Endothelial cell of umbilical vein (primary cell): ENCODE measurements at regions not wholly inside any gene's neighbourhood (a gene's known extent, or its start where the extent isn't known, plus 50 kb on each side); places are given as distances from the start of the nearest gene placed in this dataset.

Experiments
- BruUV-seq: library from RNA; stranded (reverse); fragments of 400-500 nt; replicated peaks from 2 replicates; lab custom pipeline; 2021; lab: Mats Ljungman, UMichigan
- CTCF ChIA-PET: fragments of 300-600, 350-600 bp; sonication (Branson Sonifier 250); formaldehyde crosslinking; loops from one replicate; lab custom pipeline; 2021; ENCODE audit warnings: antibody characterized with exemption, inconsistent platforms; lab: Charles Lee
- POLR2A ChIA-PET: fragments of 300-600, 350-600 bp; sonication (Branson Sonifier 250); formaldehyde crosslinking; loops from one replicate; lab custom pipeline; 2021; ENCODE audit warnings: antibody characterized with exemption, inconsistent platforms; lab: Charles Lee
- DNase-seq: peaks from one replicate; pipeline ENCODE4 v3.0.0-alpha.2; 2011; ENCODE audit warnings: low read depth, low spot score
- FAIRE-seq: peaks from 2 replicates; lab custom pipeline; 2011; peaks lifted over from hg19 to GRCh38; lab: Jason Lieb, UNC
- H2AFZ ChIP-seq: 2 replicates; pipeline ENCODE4 v1.6.0; 2012; ENCODE audit warnings: low read depth, low read length, control low read depth, inconsistent platforms
- H3K27ac ChIP-seq: 2 replicates; pipeline ENCODE4 v1.5.1; 2011; ENCODE audit warnings: low read depth, mild to moderate bottlenecking, control low read depth, low read length, moderate library complexity; ENCODE audit not compliant: insufficient read depth
- H3K27me3 ChIP-seq, 2 experiments: 2 replicates each; pipeline versions ENCODE4 v1.6.0 to v1.6.1; 2011; ENCODE audit warnings: low read length in 2 of 2, mixed read lengths in 1 of 2; ENCODE audit not compliant: control insufficient read depth in 2 of 2, insufficient read depth in 2 of 2
- H3K36me3 ChIP-seq, 2 experiments: 2 replicates in 1 of 2; 3 replicates in 1 of 2; pipeline ENCODE4 v1.5.1; 2011; ENCODE audit warnings: low read length in 2 of 2, mild to moderate bottlenecking in 1 of 2, moderate library complexity in 1 of 2; ENCODE audit not compliant: control insufficient read depth in 2 of 2, insufficient read depth in 2 of 2; ENCODE audit errors: extremely low read depth in 1 of 2
- H3K4me1 ChIP-seq: 3 replicates; pipeline ENCODE4 v1.5.1; 2011; ENCODE audit warnings: mild to moderate bottlenecking, low read length; ENCODE audit not compliant: control insufficient read depth, insufficient read depth; ENCODE audit errors: extremely low read depth
- H3K4me2 ChIP-seq: 2 replicates; pipeline ENCODE4 v1.6.1; 2011; ENCODE audit warnings: low read length, control low read depth, mixed read lengths; ENCODE audit not compliant: insufficient read depth
- H3K4me3 ChIP-seq, 3 experiments: fragments of 200-600 bp in 1 of 3; sonication (generic), shearing (Covaris generic) in 1 of 3; replicated peaks in 1 of 3; 2 replicates each; pipeline ENCODE4 v1.5.1; 2011 to 2016; ENCODE audit warnings: control low read depth in 3 of 3, low read length in 3 of 3, mild to moderate bottlenecking in 2 of 3, inconsistent platforms in 1 of 3, low read depth in 1 of 3, moderate library complexity in 1 of 3; ENCODE audit not compliant: insufficient read depth in 1 of 3
- H3K79me2 ChIP-seq: 2 replicates; pipeline ENCODE4 v1.6.0; 2012; ENCODE audit warnings: low read length, inconsistent platforms; ENCODE audit not compliant: control insufficient read depth, insufficient read depth
- H3K9ac ChIP-seq: replicated peaks from 2 replicates; pipeline ENCODE3; 2011; ENCODE audit warnings: low read length, control low read depth; ENCODE audit not compliant: insufficient read depth; ENCODE audit errors: extremely low read depth
- H3K9me1 ChIP-seq: replicated peaks from 3 replicates; pipeline ENCODE4 v1.6.0; 2011; ENCODE audit warnings: mild to moderate bottlenecking, low read length; ENCODE audit not compliant: control insufficient read depth, insufficient read depth; ENCODE audit errors: extremely low read depth
- H3K9me3 ChIP-seq: replicated peaks from 2 replicates; pipeline ENCODE4 v1.5.1; 2012; ENCODE audit warnings: low read length, inconsistent platforms; ENCODE audit not compliant: control insufficient read depth, insufficient read depth
- H4K20me1 ChIP-seq: replicated peaks from 2 replicates; pipeline ENCODE3; 2011; ENCODE audit warnings: mild to moderate bottlenecking, low read length; ENCODE audit not compliant: control insufficient read depth, insufficient read depth; ENCODE audit errors: extremely low read depth
- CTCF ChIP-seq, 2 donors: IDR thresholded peaks; 1 replicate in 1 of 2; 2 replicates in 1 of 2; pipeline ENCODE4 v1.5.1; 2011; ENCODE audit warnings: low read length in 2 of 2, mild to moderate bottlenecking in 2 of 2, moderate library complexity in 2 of 2, control low read depth in 1 of 2, inconsistent platforms in 1 of 2, low read depth in 1 of 2; ENCODE audit not compliant: insufficient read depth in 1 of 2; ENCODE audit errors: extremely low read depth in 1 of 2
- EZH2 ChIP-seq: IDR thresholded peaks from 2 replicates; pipeline ENCODE4 v1.6.1; 2012; ENCODE audit warnings: borderline replicate concordance, low read depth, mild to moderate bottlenecking, moderate library complexity, low read length, inconsistent platforms; ENCODE audit not compliant: severe bottlenecking
- FOS ChIP-seq: IDR thresholded peaks from 2 replicates; pipeline ENCODE4 v1.6.1; 2011; ENCODE audit warnings: mild to moderate bottlenecking, low read length, moderate library complexity, borderline replicate concordance; ENCODE audit not compliant: insufficient read depth
- GATA2 ChIP-seq: IDR thresholded peaks from 2 replicates; pipeline ENCODE4 v1.7.0; 2011; ENCODE audit warnings: low read depth, mild to moderate bottlenecking, moderate library complexity, mixed read lengths, low read length; ENCODE audit not compliant: insufficient read length, insufficient read depth
- JUN ChIP-seq: IDR thresholded peaks from 2 replicates; pipeline ENCODE4 v1.6.1; 2011; ENCODE audit warnings: borderline replicate concordance, low read depth; ENCODE audit not compliant: insufficient read length, insufficient read depth
- MAX ChIP-seq: IDR thresholded peaks from 2 replicates; pipeline ENCODE4 v1.6.1; 2011; ENCODE audit not compliant: insufficient read depth, insufficient read length
- MYC ChIP-seq: IDR thresholded peaks from one replicate; pipeline ENCODE4 v1.6.1; 2011; ENCODE audit warnings: mild to moderate bottlenecking, low read depth, low read length
- POLR2A ChIP-seq: IDR thresholded peaks from 2 replicates; pipeline ENCODE4 v1.6.1; 2012; ENCODE audit warnings: low read depth, mild to moderate bottlenecking, control low read depth, low read length
- POLR2AphosphoS5 ChIP-seq: IDR thresholded peaks from 2 replicates; pipeline ENCODE4 v1.6.1; 2012; ENCODE audit warnings: low read depth, mild to moderate bottlenecking, control low read depth, low read length, moderate library complexity; ENCODE audit not compliant: insufficient read depth
- dilution Hi-C: fragments of 300-500 bp; cut with MboI; formaldehyde crosslinking; loops from one replicate; pipeline ENCODE4 v1.15.0; 2019; ENCODE audit warnings: low sequenced_read_pairs; ENCODE audit not compliant: extremely low pct_ligation_motif_present
- intact Hi-C: fragments of 100-400 bp; cut with micrococcal nuclease; formaldehyde crosslinking; loops from one replicate; pipeline ENCODE4 v1.10.0; 2022

GRCh38 chr9:90306158-90306557 is 336.5 kb downstream of the DIRAS2 start:
- no TSS peak for BruUV-seq
- POLR2A ChIA-PET, result no interaction called here
- dilution Hi-C loops, result no loop called here

GRCh38 chr9:90307167-90307833 is 335.3 kb downstream of the DIRAS2 start:
- Histone ChIP-seq H3K27me3 (no peaks in the 10 kb centered on the region), H2AFZ (no peak overlapping the region), H3K4me3 (no peak overlapping the region), H3K9ac (no peak overlapping the region), H3K4me1 (no peaks in the 10 kb centered on the region), H3K27ac (no peak overlapping the region), H3K4me2 (no peak overlapping the region), H3K9me1 (no peaks in the 10 kb centered on the region), H3K79me2 (no peaks in the 10 kb centered on the region), H3K36me3 (no peaks in the 10 kb centered on the region), H3K9me3 (peaks cover 3% of the 10 kb centered on the region), H4K20me1 (no peaks in the 10 kb centered on the region)
- no peak for FAIRE-seq
- no TSS peak for BruUV-seq
- no peak for DNase-seq
- TF ChIP-seq FOS (no peak), POLR2A (no peak), POLR2AphosphoS5 (no peak), CTCF (IDR thresholded peaks at IDR 0.05; ENCODE audit: extremely low read depth in 1 of 2, insufficient read depth in 1 of 2, low read depth in 1 of 2, low read length in 2 of 2) (no peak), MAX (no peak), EZH2 (no peak), MYC (no peak), JUN (no peak), GATA2 (no peak)
- intact Hi-C loops, result no loop called here
- dilution Hi-C loops, result no loop called here
- CTCF ChIA-PET, result no interaction called here
- POLR2A ChIA-PET, result no interaction called here

More at GRCh38 chr9:90306158-90306557, 336.5 kb downstream of the DIRAS2 start:
- no peak overlapping the region for H2AFZ ChIP-seq
- H3K4me2 ChIP-seq, result no peak overlapping the region
- no peak for DNase-seq
- no peak overlapping the region for H3K4me3 ChIP-seq
- intact Hi-C loops, result no loop called here
- TF ChIP-seq FOS, result no peak
- no peaks in the 10 kb centered on the region for H3K4me1 ChIP-seq
- no peaks in the 10 kb centered on the region for H3K79me2 ChIP-seq
- H3K9me1 ChIP-seq, result no peaks in the 10 kb centered on the region
- H3K36me3 ChIP-seq, result no peaks in the 10 kb centered on the region
- FAIRE-seq, result no peak
- H4K20me1 ChIP-seq, result no peaks in the 10 kb centered on the region
- H3K9ac ChIP-seq, result no peak overlapping the region
- H3K9me3 ChIP-seq, result peaks cover 3% of the 10 kb centered on the region
- CTCF ChIA-PET, result no interaction called here
- H3K27ac ChIP-seq, result no peak overlapping the region
- H3K27me3 ChIP-seq, result no peaks in the 10 kb centered on the region
